SH-SY5Y (cell line): ENCODE measurements at regions not wholly inside any gene's neighbourhood (a gene's known extent, or its start where the extent isn't known, plus 50 kb on each side); places are given as distances from the start of the nearest gene placed in this dataset.

Experiments used
- GATA2 ChIP-seq: IDR thresholded peaks from 2 replicates; pipeline ENCODE4 v1.6.1; 2011; ENCODE audit warnings: mild to moderate bottlenecking, low read depth, low read length
- GATA3 ChIP-seq: IDR thresholded peaks from 2 replicates; pipeline ENCODE4 v1.6.1; 2011; ENCODE audit warnings: low read depth, mild to moderate bottlenecking, low read length, moderate library complexity

- TF ChIP-seq GATA2 (no peak), GATA3 (no peak)
Measured at GRCh38 chr1:87556326-87556725, 227.6 kb downstream of the LMO4 start.

DNA sequence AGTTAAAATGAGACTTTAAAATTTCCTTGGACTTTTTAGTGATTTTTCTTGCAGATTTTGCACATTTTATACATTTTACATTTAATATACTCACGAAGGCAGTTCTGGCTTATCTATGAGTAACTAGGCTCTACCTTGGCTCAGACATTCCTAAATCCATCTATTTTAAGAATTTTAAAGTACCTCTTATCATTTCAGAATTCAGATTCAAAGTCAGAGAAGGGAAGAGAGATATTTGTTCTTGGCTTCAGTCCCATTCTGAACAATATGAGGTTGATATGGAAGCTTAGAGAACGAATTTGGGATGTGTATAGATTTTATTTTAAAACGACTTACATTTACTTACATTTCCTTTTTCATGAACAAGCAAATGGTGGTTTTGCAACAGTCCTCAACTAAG, 230.2 kb downstream of the LMO4 start:
- no peak for TF ChIP-seq GATA2
- TF ChIP-seq GATA3 = no peak

DNA sequence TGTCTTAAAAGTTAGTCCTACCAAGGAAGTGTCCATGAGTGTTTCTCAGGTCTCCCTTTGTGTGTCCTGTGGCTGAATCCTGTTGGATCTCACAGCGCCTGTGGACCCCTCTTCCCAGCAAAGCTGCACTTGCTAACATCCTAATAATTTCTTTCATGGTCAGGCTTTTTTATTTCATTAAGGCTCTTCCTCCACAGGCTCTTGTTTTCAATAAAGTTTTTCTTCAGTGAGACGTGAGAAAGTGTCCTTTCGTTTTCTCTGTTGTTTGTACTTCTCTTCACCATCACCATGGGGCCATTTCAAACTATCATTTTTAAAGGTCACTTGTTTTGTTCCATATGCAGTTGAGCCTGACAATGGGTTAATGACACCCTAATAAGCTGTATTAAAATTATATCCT, 231.5 kb downstream of the LMO4 start:
- TF ChIP-seq GATA3 = no peak
- no peak for TF ChIP-seq GATA2

DNA sequence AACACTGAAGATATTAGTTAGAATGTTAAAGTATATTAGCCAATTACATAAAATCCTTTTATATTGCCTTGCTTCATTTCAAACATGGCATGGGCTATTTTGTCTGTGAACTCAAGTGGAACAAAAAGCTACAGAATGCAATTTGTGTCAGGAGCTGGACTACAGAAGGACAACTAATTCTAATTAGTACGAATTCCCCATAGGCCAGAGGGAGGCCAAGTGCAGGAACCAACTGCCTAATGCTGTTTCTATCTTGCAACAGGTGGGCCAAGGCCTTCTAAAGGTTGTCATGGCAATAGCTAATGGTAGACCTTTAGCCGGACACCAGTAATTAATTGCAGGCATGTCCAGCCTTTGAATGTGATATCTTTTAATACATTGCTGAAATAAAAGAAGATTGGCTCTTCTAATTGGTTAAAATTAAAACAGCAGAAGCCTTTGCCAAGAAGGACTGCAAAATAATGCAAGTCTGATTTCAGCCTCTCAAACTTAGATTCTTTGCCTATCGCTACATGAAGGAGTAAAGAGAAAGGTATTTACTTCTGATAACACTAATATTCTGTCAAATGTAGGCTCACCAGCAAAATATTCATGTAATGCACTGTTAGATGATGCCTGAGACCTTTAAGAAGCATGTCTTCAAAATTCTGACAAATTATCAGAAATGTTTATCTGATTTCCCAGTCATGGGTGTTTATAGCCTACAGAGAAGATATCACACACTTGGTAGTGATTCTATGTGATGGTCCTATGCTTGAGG, 232.1 kb downstream of the LMO4 start:
- no peak for TF ChIP-seq GATA3
- TF ChIP-seq GATA2 = no peak

GRCh38 chr1:87563211-87563610, 234.5 kb downstream of the LMO4 start:
- TF ChIP-seq GATA2 (no peak), GATA3 (no peak)

DNA sequence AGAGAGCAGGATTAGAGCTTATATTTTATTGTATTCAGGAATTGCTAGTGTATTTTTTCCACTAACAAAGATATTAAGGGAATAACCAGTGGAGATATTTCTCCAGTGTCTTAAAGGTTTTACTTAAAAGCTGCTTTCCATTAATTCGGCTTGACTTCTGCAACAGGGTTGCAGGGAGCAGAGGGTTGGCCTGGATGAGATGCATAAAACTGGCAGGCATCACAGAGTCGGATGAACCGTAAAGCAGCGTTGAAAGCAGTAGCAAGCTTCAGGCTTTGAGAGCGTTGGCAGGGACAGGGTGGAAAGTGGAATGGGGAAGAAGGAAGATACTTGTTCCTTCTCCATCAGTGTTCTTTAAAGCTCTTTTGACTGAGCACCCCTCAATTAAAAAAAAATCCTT, 237.2 kb downstream of the LMO4 start:
- TF ChIP-seq GATA3 (no peak), GATA2 (no peak)

DNA sequence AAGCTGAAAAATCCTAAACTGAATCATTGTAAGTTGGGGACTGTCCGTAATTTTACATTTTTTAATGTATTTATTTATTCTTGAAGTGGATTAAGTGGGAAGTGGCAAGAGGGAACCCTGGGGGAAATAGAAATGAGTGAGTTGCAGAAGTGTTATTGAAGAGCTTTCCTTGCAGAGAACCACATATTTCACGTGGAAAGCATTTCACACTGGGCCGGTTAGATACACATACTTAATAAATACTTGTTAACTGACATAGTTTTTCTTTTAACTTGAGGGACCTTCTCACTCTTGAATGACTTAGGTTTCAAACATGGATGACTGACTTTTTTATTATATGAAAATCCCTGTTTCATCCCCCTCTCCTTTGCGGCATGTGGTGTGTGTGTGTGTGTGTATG, 239.3 kb downstream of the LMO4 start:
- TF ChIP-seq GATA2 (no peak), GATA3 (no peak)

GRCh38 chr1:87568911-87569310, 240.2 kb downstream of the LMO4 start:
- TF ChIP-seq GATA2 (no peak), GATA3 (no peak)

DNA sequence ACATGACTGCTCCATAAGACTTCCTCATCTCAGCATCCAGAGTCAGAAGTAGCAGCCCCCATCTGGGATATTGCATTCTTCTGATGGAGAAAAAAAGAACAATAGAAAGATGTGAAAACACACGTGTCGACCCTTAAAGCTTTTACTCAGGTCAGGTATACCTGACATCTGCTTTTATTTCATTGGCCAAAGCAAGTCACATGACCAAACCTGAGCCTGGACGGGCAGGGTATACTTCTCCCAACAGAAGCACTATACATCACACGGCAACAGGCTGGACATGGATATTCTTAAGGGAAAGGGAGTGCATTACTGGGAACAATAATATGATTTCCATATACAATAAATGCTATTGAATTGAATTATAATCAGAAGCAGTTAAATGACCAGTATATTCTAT, 243.3 kb downstream of the LMO4 start:
- TF ChIP-seq GATA2 (no peak), GATA3 (no peak)

- no peak for TF ChIP-seq GATA2
- no peak for TF ChIP-seq GATA3
Measured at GRCh38 chr1:87572891-87573290, 244.2 kb downstream of the LMO4 start.

GRCh38 chr1:87575528-87575927, 246.8 kb downstream of the LMO4 start:
- no peak for TF ChIP-seq GATA2

- TF ChIP-seq GATA3 (no peak), GATA2 (no peak)
Measured at GRCh38 chr1:87578464-87578863, 249.8 kb downstream of the LMO4 start.

GRCh38 chr1:87583459-87583858, 254.8 kb downstream of the LMO4 start:
- no peak for TF ChIP-seq GATA3
- TF ChIP-seq GATA2 = no peak

GRCh38 chr1:87584586-87584985, 255.9 kb downstream of the LMO4 start:
- no peak for TF ChIP-seq GATA3
- TF ChIP-seq GATA2 = no peak

DNA sequence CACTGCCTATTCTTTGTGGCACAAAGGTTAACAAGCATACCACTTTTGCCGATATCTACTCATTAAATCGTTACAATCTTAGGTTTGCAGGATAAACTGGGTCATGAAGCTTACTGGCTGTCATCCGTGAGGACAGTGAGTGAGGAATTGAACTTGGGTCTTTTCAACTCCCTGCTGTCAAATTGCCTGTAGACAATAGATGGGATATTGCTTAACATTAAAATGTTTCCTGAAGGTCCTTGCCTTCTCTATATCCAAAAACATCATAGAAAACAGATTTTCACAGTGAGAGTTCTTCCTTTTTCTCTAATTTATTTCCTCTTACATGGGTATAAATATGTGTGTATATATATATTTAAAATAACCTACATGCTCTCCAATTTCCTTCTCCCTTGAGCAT, 257.8 kb downstream of the LMO4 start:
- TF ChIP-seq GATA3 = no peak
- no peak for TF ChIP-seq GATA2

- no peak for TF ChIP-seq GATA3
- TF ChIP-seq GATA2 = no peak
Measured at GRCh38 chr1:87588495-87588894, 259.8 kb downstream of the LMO4 start.
